Epithelial cell of esophagus (primary cell): ENCODE measurements at regions not wholly inside any gene's neighbourhood (a gene's known extent, or its start where the extent isn't known, plus 50 kb on each side); places are given as distances from the start of the nearest gene placed in this dataset.

ENCODE experiments used
- DNase-seq: peaks from one replicate; pipeline ENCODE4 v3.0.0; 2010; ENCODE audit warnings: low read depth
- H3K4me3 ChIP-seq: 2 replicates; pipeline ENCODE4 v1.5.1; 2011; ENCODE audit warnings: mild to moderate bottlenecking, low read length, control low read depth
- TF ChIP-seq, protein P1 (sequence below): IDR thresholded peaks from 2 replicates; pipeline ENCODE4 v1.5.1; 2011; ENCODE audit warnings: low read depth, mild to moderate bottlenecking, low read length, control low read depth, inconsistent platforms; ENCODE audit not compliant: insufficient read depth; ENCODE audit errors: missing control alignments

DNA sequence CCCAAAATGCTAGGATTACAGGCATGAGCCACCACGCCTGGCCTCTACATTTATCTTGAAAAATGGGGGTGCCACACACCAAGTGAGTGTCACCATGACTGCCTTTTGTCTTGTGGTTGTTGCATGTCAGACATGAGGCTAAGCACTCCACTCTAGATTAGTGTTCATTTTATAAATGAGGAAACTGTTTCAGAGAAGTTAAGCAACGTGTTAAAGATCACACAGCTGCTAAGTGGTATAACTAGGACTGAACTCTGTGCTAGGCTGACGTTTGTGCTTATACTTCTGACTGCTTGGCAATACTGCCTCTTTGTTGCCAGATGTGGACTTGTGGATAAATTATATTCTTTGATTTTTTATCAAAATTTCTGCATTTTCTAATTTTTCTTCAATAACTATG, 50.8 kb upstream of the SMAD6 start:
- no peak for DNase-seq
- TF ChIP-seq, protein P1, sequence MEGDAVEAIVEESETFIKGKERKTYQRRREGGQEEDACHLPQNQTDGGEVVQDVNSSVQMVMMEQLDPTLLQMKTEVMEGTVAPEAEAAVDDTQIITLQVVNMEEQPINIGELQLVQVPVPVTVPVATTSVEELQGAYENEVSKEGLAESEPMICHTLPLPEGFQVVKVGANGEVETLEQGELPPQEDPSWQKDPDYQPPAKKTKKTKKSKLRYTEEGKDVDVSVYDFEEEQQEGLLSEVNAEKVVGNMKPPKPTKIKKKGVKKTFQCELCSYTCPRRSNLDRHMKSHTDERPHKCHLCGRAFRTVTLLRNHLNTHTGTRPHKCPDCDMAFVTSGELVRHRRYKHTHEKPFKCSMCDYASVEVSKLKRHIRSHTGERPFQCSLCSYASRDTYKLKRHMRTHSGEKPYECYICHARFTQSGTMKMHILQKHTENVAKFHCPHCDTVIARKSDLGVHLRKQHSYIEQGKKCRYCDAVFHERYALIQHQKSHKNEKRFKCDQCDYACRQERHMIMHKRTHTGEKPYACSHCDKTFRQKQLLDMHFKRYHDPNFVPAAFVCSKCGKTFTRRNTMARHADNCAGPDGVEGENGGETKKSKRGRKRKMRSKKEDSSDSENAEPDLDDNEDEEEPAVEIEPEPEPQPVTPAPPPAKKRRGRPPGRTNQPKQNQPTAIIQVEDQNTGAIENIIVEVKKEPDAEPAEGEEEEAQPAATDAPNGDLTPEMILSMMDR: no peak

DNA sequence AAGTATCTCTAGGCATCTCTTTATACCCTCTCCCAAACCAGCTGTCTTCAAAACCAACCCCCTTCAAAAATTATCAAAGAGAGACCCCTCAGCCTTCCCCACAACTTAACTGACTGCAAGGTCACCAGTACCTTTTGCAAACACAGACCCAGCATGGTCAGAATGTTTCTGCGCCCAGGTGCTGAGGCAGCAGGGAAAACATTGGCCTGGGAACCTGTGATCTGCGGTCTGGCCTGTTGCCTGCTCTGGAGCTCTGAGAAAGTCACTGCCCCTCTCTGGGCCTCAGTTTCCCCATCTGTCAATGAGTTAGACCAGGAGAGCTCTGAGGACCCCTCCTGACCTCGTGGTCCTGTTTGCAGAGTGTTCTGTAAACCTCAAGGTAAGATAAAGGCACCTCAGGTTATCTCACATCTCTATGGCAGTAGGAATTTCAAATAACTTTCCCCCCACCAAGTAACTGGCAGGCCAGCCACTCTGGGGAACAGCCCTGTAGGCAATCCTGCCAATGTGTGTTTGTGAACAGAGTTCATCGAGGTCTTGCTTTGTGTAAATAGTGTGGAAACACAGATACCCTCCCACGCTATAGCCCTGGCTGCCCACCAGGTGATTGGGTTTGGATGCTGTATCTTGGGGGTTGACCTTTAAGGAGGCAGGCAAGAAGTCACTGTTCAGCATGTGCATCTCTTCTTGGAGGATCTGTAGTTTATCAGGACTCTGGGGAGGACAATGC, 50.0 kb upstream of the SMAD6 start:
- TF ChIP-seq, protein P1: no peak
- H3K4me3 ChIP-seq: no peak overlapping the region
- DNase-seq: no peak

More for the DNA sequence above, 50.8 kb upstream of the SMAD6 start:
- H3K4me3 ChIP-seq: no peak overlapping the region
